Choroid plexus epithelial cell (primary cell): ENCODE measurements at regions not wholly inside any gene's neighbourhood (a gene's known extent, or its start where the extent isn't known, plus 50 kb on each side); places are given as distances from the start of the nearest gene placed in this dataset.
A peak's percentile ranks its signal among the peaks of the same experiment; 100 is the strongest.

Source experiments
- DNase-seq: peaks from one replicate; pipeline ENCODE4 v3.0.0-alpha.2; 2010; ENCODE audit warnings: low read depth
- H3K4me3 ChIP-seq: 2 replicates; pipeline ENCODE4 v1.5.1; 2011; ENCODE audit warnings: low read depth, mild to moderate bottlenecking, control low read depth, low read length, moderate library complexity
- CTCF ChIP-seq: conservative IDR thresholded peaks from 2 replicates; pipeline ENCODE4 v1.5.1; 2011; ENCODE audit warnings: low read depth, mild to moderate bottlenecking, control low read depth, inconsistent platforms, low read length, moderate library complexity

- peak; percentile 39 for DNase-seq
- no peak overlapping the region for H3K4me3 ChIP-seq
- no peak for TF ChIP-seq CTCF
Observed at GRCh38 chrX:34716302-34716701, 59.2 kb upstream of the TMEM47 start.

GRCh38 chrX:34734383-34734782 lies 77.3 kb upstream of the TMEM47 start:
- H3K4me3 ChIP-seq: no peak overlapping the region
- DNase-seq: peak; percentile 44
- no peak for TF ChIP-seq CTCF

GRCh38 chrX:34744521-34744920 lies 87.4 kb upstream of the TMEM47 start:
- no peak overlapping the region for H3K4me3 ChIP-seq
- no peak for TF ChIP-seq CTCF
- DNase-seq: no peak

GRCh38 chrX:34749896-34750295 lies 92.8 kb upstream of the TMEM47 start:
- DNase-seq: no peak
- no peak overlapping the region for H3K4me3 ChIP-seq
- TF ChIP-seq CTCF: no peak

GRCh38 chrX:34764852-34765361 lies 107.8 kb upstream of the TMEM47 start:
- DNase-seq: no peak
- H3K4me3 ChIP-seq: no peak overlapping the region
- no peak for TF ChIP-seq CTCF

- DNase-seq: no peak
- H3K4me3 ChIP-seq: no peak overlapping the region
- no peak for TF ChIP-seq CTCF
Observed at GRCh38 chrX:34768290-34768689, 111.2 kb upstream of the TMEM47 start.

- no peak for TF ChIP-seq CTCF
- DNase-seq: peak; percentile 35
- no peak overlapping the region for H3K4me3 ChIP-seq
Observed at GRCh38 chrX:34770511-34770910, 113.4 kb upstream of the TMEM47 start.
